A673 (cell line): ENCODE measurements at regions not wholly inside any gene's neighbourhood (a gene's known extent, or its start where the extent isn't known, plus 50 kb on each side); places are given as distances from the start of the nearest gene placed in this dataset.

ENCODE experiments used
- BruUV-seq: library from RNA; stranded (reverse); fragments of 400-500 nt; replicated peaks from 2 replicates; lab custom pipeline; 2021; lab: Mats Ljungman, UMichigan
- CTCF ChIA-PET: fragments of 300-600 bp; sonication (Branson Sonifier 250); formaldehyde crosslinking; loops from one replicate; lab custom pipeline; 2022; ENCODE audit warnings: antibody characterized with exemption; lab: Charles Lee
- POLR2A ChIA-PET: fragments of 300-600 bp; sonication (Branson Sonifier 250); formaldehyde crosslinking; loops from one replicate; lab custom pipeline; 2022; ENCODE audit warnings: antibody characterized with exemption; ENCODE audit not compliant: low non-redundant PET; lab: Charles Lee
- DNase-seq: peaks from one replicate; pipeline ENCODE4 v3.0.0-alpha.2; 2015; ENCODE audit warnings: low spot score
- H3K27ac ChIP-seq: fragments of 200-600 bp; sonication (generic); 2 replicates; pipeline ENCODE4 v1.5.1; 2016; ENCODE audit warnings: mixed run types, low read depth, mild to moderate bottlenecking, mixed read lengths, antibody characterized with exemption, low read length; ENCODE audit not compliant: poor library complexity, severe bottlenecking
- H3K27me3 ChIP-seq: fragments of 200-600 bp; sonication (generic); replicated peaks from 2 replicates; pipeline ENCODE4 v1.6.1; 2017; ENCODE audit warnings: mixed run types, low read depth, mild to moderate bottlenecking, mixed read lengths, antibody characterized with exemption, low read length; ENCODE audit not compliant: insufficient read depth, poor library complexity
- H3K36me3 ChIP-seq: fragments of 200-600 bp; sonication (generic); 2 replicates; pipeline ENCODE4 v1.6.1; 2016; ENCODE audit warnings: mixed run types, mild to moderate bottlenecking, mixed read lengths, antibody characterized with exemption, low read length; ENCODE audit not compliant: insufficient read depth, poor library complexity, severe bottlenecking
- H3K4me1 ChIP-seq: fragments of 200-600 bp; sonication (generic); 2 replicates; pipeline ENCODE4 v1.6.1; 2017; ENCODE audit warnings: mixed run types, mild to moderate bottlenecking, mixed read lengths, antibody characterized with exemption, low read length; ENCODE audit not compliant: insufficient read depth, poor library complexity, severe bottlenecking
- H3K4me3 ChIP-seq: fragments of 200-600 bp; sonication (generic); 2 replicates; pipeline ENCODE4 v1.5.1; 2016; ENCODE audit warnings: low read depth, mixed run types, mild to moderate bottlenecking, mixed read lengths, low read length; ENCODE audit not compliant: poor library complexity, severe bottlenecking
- H3K9me3 ChIP-seq: fragments of 200-600 bp; sonication (generic); 2 replicates; pipeline ENCODE4 v1.6.1; 2016; ENCODE audit warnings: mixed run types, low read depth, mild to moderate bottlenecking, mixed read lengths, antibody characterized with exemption, low read length; ENCODE audit not compliant: poor library complexity, severe bottlenecking
- EZH2 ChIP-seq: fragments of 200-600 bp; sonication (generic); IDR thresholded peaks from 2 replicates; pipeline ENCODE4 v1.6.1; 2017; ENCODE audit warnings: borderline replicate concordance, low read depth, mild to moderate bottlenecking, mixed read lengths, antibody characterized with exemption, low read length; ENCODE audit not compliant: poor library complexity, severe bottlenecking
- intact Hi-C: fragments of 100-400 bp; cut with micrococcal nuclease; formaldehyde crosslinking; loops from one replicate; pipeline ENCODE4 v1.10.0; 2022; ENCODE audit not compliant: unreplicated experiment
- TF ChIP-seq, protein P1 (sequence below): fragments of 300-800, 200-600 bp; sonication (generic); conservative IDR thresholded peaks from 2 replicates; pipeline ENCODE4 v1.5.1; 2017; ENCODE audit warnings: low read depth, mild to moderate bottlenecking, antibody characterized with exemption, low read length, moderate library complexity, mixed read lengths

DNA sequence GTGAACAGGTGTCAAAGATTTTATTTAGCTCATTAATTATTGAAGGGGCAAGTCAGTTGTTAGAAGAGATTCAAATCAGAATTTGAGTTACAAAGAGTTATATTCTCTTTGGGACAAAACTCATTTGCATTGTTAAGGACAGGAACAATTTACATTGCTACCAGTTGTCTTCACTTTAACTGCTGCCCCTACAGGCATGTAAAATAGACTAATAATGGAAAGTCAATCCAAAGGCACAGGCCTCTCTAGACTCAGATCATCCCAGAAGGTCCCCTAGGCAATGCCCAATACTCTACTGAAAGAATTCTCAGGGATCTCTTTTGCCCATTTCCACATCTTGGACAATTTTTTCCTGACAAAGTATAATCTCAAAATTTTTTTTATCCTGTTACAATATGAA is 95.7 kb downstream of the SCP2D1 start:
- ChIA-PET CTCF (no interaction called here), POLR2A (no interaction called here)
- no peak for TF ChIP-seq EZH2
- TF ChIP-seq, protein P1, sequence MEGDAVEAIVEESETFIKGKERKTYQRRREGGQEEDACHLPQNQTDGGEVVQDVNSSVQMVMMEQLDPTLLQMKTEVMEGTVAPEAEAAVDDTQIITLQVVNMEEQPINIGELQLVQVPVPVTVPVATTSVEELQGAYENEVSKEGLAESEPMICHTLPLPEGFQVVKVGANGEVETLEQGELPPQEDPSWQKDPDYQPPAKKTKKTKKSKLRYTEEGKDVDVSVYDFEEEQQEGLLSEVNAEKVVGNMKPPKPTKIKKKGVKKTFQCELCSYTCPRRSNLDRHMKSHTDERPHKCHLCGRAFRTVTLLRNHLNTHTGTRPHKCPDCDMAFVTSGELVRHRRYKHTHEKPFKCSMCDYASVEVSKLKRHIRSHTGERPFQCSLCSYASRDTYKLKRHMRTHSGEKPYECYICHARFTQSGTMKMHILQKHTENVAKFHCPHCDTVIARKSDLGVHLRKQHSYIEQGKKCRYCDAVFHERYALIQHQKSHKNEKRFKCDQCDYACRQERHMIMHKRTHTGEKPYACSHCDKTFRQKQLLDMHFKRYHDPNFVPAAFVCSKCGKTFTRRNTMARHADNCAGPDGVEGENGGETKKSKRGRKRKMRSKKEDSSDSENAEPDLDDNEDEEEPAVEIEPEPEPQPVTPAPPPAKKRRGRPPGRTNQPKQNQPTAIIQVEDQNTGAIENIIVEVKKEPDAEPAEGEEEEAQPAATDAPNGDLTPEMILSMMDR: no peak
- no peak for DNase-seq
- no peaks in the 10 kb centered on the region for H3K27me3 ChIP-seq
- no peaks in the 10 kb centered on the region for H3K36me3 ChIP-seq
- intact Hi-C loops: no loop called here
- BruUV-seq: no TSS peak
- no peaks in the 10 kb centered on the region for H3K9me3 ChIP-seq
- H3K4me1 ChIP-seq: no peaks in the 10 kb centered on the region
- H3K27ac ChIP-seq: no peak overlapping the region
- no peak overlapping the region for H3K4me3 ChIP-seq

GRCh38 chr20:18913701-18914100 is 100.1 kb downstream of the SCP2D1 start:
- no peak for DNase-seq
- H3K27me3 ChIP-seq: no peaks in the 10 kb centered on the region
- no peak overlapping the region for H3K4me3 ChIP-seq
- intact Hi-C loops: no loop called here
- no TSS peak for BruUV-seq
- ChIA-PET POLR2A (no interaction called here), CTCF (no interaction called here)
- no peak overlapping the region for H3K27ac ChIP-seq
- no peaks in the 10 kb centered on the region for H3K9me3 ChIP-seq
- no peaks in the 10 kb centered on the region for H3K4me1 ChIP-seq
- TF ChIP-seq EZH2: no peak
- TF ChIP-seq, protein P1: no peak
- no peaks in the 10 kb centered on the region for H3K36me3 ChIP-seq

DNA sequence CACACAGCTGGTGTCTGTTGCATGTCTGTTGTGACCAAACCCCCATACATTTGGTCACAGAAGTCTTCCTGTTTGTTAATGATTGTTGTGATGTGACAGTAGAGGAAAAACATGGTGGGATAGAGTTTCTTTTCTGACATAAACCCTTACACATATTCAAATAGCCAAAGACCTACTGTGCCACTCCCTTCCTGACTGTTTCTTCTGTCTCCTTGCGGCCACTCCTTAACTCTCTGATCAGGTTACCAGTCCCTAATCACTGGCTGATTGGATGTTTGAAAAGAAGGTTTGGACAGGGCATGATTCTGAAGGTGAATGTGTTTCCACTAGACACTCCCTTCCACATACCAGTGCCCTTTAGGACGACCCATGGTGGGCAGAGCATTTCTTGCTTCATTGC is 101.2 kb downstream of the SCP2D1 start:
- no peak for TF ChIP-seq EZH2
- TF ChIP-seq, protein P1: no peak
- ChIA-PET POLR2A (no interaction called here), CTCF (no interaction called here)
- H3K27ac ChIP-seq: no peak overlapping the region
- H3K4me1 ChIP-seq: no peaks in the 10 kb centered on the region
- BruUV-seq: no TSS peak
- H3K27me3 ChIP-seq: no peaks in the 10 kb centered on the region
- H3K4me3 ChIP-seq: no peak overlapping the region
- H3K9me3 ChIP-seq: no peaks in the 10 kb centered on the region
- DNase-seq: no peak
- H3K36me3 ChIP-seq: no peaks in the 10 kb centered on the region
- intact Hi-C loops: no loop called here
